Activated CD8-positive, alpha-beta memory T cell treated with anti-CD3 and anti-CD28 coated beads for 48 hours (primary cell): ENCODE measurements at regions not wholly inside any gene's neighbourhood (a gene's known extent, or its start where the extent isn't known, plus 50 kb on each side); places are given as distances from the start of the nearest gene placed in this dataset.

Experiments used
- DNase-seq, 3 experiments: peaks; one replicate each; pipeline ENCODE4 v3.0.0-alpha.2; 2020; ENCODE audit warnings: low read depth in 2 of 3, low spot score in 2 of 3

GRCh38 chr13:107284173-107284572, 716.2 kb upstream of the ARGLU1 start:
- no peak for DNase-seq

- DNase-seq: no peak
These were observed 710.0 kb upstream of the ARGLU1 start for GRCh38 chr13:107277911-107278310.

DNA sequence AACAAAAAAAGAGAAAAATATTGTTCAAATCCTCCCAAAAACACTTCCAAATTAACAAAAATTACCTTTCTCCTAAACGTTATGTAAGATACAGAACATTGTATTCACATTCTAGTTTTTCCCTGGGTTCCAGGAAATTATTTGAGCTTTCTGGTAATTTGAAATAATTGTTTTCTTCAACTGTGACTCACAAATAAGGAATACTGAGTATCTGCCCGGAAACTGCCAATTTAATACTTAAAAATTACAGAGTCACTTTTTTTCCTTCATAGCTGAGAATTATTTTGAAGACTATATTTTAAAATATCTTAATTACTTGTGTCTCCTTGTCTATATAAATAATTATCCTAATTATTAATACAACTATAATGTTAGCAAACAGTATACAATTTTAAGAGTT, 709.0 kb upstream of the ARGLU1 start:
- DNase-seq: no peak

GRCh38 chr13:107275945-107276614, 708.1 kb upstream of the ARGLU1 start:
- no peak for DNase-seq

- no peak for DNase-seq
These were observed 707.4 kb upstream of the ARGLU1 start for GRCh38 chr13:107275312-107275711.

GRCh38 chr13:107271227-107271626, 703.3 kb upstream of the ARGLU1 start:
- no peak for DNase-seq

DNA sequence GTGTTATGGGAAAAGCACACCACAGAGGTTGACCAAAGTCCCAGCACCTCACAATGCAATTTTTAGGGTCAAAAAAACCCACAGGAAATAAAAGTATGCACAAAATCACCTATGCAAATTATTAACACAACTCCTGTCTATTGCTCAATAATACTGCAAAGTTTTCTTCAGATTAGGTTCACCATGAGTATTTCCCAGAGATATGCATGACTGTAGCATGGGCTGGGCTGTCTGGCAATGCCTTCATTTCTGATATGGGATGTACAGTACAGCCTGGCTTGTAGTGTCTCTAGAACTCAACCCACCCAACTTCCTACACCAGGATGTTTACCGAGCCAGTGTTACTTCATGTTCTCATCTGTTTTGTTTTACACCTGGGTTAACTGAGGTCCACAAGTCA, 698.7 kb upstream of the ARGLU1 start:
- DNase-seq: no peak

- DNase-seq: no peak
These were observed 690.8 kb upstream of the ARGLU1 start for GRCh38 chr13:107258599-107259187.

GRCh38 chr13:107254392-107254791, 686.5 kb upstream of the ARGLU1 start:
- no peak for DNase-seq

GRCh38 chr13:107252428-107252827, 684.5 kb upstream of the ARGLU1 start:
- no peak for DNase-seq

- DNase-seq: no peak
These were observed 684.1 kb upstream of the ARGLU1 start for GRCh38 chr13:107252021-107252420.

- no peak for DNase-seq
These were observed 683.4 kb upstream of the ARGLU1 start for GRCh38 chr13:107251341-107251740.

- no peak for DNase-seq
These were observed 682.7 kb upstream of the ARGLU1 start for GRCh38 chr13:107250628-107251027.

DNA sequence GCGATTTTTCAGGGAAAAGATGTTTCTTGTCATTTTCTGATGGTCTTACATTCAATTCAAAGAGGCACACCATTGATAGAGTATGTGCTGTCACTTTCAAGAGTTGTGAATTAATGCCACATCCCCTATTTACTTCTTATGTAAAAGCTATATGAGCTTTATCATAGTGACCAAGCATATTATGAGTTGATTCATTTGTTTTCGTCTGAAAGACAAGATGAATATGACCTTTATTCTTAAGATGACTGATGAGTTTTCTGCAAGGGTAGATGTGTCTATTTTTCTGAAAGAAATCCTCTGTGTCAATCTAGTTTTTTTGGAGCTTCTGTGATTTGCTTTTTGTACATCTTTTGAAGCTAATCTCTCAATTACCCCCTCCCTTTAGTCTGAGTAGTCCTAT, 676.3 kb upstream of the ARGLU1 start:
- no peak for DNase-seq

DNA sequence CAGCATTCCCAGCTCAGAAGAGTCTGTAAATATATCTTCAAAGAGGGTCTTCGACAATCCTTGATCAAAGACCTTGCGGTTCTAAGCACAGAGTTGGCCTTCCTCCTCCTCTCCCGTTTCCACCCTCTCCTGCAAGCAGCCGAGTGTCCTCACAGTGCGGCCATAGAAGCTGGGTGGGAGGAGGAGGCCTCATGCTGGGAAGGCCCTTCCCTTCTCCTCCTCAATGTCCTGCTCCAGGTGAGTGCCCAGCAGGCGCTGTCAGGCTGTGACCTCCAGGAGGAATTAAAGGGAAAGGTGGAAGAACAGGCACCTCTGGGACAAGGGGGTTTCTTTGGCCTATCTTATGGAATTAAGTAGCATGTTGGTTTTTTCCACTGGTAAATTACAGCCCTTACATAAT, 674.2 kb upstream of the ARGLU1 start:
- DNase-seq: no peak

GRCh38 chr13:107241381-107241780, 673.4 kb upstream of the ARGLU1 start:
- no peak for DNase-seq

GRCh38 chr13:107239213-107239612, 671.3 kb upstream of the ARGLU1 start:
- DNase-seq: no peak

GRCh38 chr13:107238262-107238981, 670.5 kb upstream of the ARGLU1 start:
- no peak for DNase-seq

DNA sequence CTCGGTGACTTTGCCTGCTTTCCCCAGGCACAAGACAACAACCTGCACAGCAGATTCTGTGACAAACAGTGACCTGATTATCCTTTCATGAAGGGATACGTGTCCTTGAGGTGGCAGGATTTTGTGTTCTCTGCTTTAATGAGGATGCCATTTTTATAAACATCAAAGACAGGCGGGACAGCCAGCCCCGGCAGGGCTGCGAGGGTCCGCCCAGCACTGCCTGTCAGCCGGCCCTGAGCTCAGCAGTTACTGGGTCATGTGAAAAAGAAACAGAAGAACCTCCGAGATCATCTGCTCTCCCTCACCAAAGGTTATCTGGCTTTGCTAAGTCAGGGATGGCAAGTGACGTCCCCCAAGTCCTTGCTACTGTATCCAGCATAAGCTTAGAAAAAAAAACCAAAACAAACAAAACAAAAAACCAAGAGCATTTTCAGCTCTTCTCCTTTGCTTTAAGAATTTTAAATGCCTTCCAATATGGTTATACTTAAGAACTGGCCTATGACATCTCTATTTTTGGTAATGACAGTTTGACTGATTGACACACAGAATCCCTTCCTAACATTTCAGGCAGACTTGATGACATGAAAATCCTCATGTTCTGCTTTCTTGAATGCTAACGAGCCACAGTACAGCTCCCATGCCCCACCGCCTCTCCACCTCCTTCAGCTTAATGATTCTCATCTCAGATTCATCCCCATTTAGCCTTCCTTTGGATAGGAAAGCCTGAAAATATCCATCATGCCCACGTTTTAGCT, 666.6 kb upstream of the ARGLU1 start:
- no peak for DNase-seq

- no peak for DNase-seq
These were observed 665.6 kb upstream of the ARGLU1 start for GRCh38 chr13:107233541-107233940.

GRCh38 chr13:107231944-107232343, 664.0 kb upstream of the ARGLU1 start:
- no peak for DNase-seq

GRCh38 chr13:107223867-107224266, 655.9 kb upstream of the ARGLU1 start:
- no peak for DNase-seq
